Erythroblast (primary cell): ENCODE measurements at regions not wholly inside any gene's neighbourhood (a gene's known extent, or its start where the extent isn't known, plus 50 kb on each side); places are given as distances from the start of the nearest gene placed in this dataset.

Source experiments
- GATA1 ChIP-seq: IDR thresholded peaks from 2 replicates; pipeline ENCODE4 v1.6.1; 2011; ENCODE audit warnings: low read depth, mild to moderate bottlenecking, control low read depth, low read length, moderate library complexity
- POLR2A ChIP-seq: IDR thresholded peaks from 2 replicates; pipeline ENCODE4 v1.6.1; 2011; ENCODE audit warnings: mild to moderate bottlenecking, low read length

GRCh38 chr9:81213456-81213855 is 475.9 kb downstream of the TLE1 start:
- TF ChIP-seq POLR2A (no peak), GATA1 (no peak)
